ENCODE measurements at regions not wholly inside any gene's neighbourhood (a gene's known extent, or its start where the extent isn't known, plus 50 kb on each side); places are given as distances from the start of the nearest gene placed in this dataset.

GRCh38 chr2:150410809-150411208, 76.7 kb downstream of the RND3 start:
- TF ChIP-seq USF2 (IDR thresholded peaks at IDR 0.05; ENCODE audit: borderline replicate concordance, low read depth, low read length) (no peak), FOXM1 (IDR thresholded peaks at IDR 0.05; ENCODE audit: low read depth) (no peak), CTCF (IDR thresholded peaks at IDR 0.05) (no peak), EZH2phosphoT487 (IDR thresholded peaks at IDR 0.05; ENCODE audit: borderline replicate concordance, low read depth) (no peak), SMC3 (IDR thresholded peaks at IDR 0.05; ENCODE audit: low read depth, low read length) (no peak), PBX3 (IDR thresholded peaks at IDR 0.05) (no peak), EP300 (IDR thresholded peaks at IDR 0.05; ENCODE audit: borderline replicate concordance in 1 of 2, low read depth in 1 of 2, low read length in 1 of 2) (no peak), ELF1 (IDR thresholded peaks at IDR 0.05) (no peak), USF1 (IDR thresholded peaks at IDR 0.05; ENCODE audit: borderline replicate concordance, low read depth) (no peak)
